IgD-negative memory B cell (primary cell): ENCODE measurements at regions not wholly inside any gene's neighbourhood (a gene's known extent, or its start where the extent isn't known, plus 50 kb on each side); places are given as distances from the start of the nearest gene placed in this dataset.
"Not testable (repeated sequence)": the region's sequence is repeated elsewhere in the genome, so short reads cannot be mapped to it uniquely, and the experiment has no call there.

Source experiments
- H3K27ac Mint-ChIP-seq, 3 donors: one replicate each; pipeline ENCODE4 v1.8.0; 2020 to 2022; ENCODE audit warnings: mild to moderate bottlenecking in 3 of 3, mixed read lengths in 3 of 3, moderate library complexity in 1 of 3
- H3K27me3 Mint-ChIP-seq: one replicate; pipeline ENCODE4 v1.8.0; 2021; ENCODE audit warnings: mixed read lengths
- H3K36me3 Mint-ChIP-seq: one replicate; pipeline ENCODE4 v1.8.0; 2020; ENCODE audit warnings: mild to moderate bottlenecking, mixed read lengths
- H3K4me1 Mint-ChIP-seq, 3 donors: one replicate each; pipeline ENCODE4 v1.8.0; 2020 to 2022; ENCODE audit warnings: mixed read lengths in 3 of 3, mild to moderate bottlenecking in 1 of 3
- H3K4me3 Mint-ChIP-seq, 4 donors: one replicate each; pipeline ENCODE4 v1.8.0; 2020 to 2022; ENCODE audit warnings: mild to moderate bottlenecking in 4 of 4, mixed read lengths in 4 of 4, moderate library complexity in 3 of 4
- H3K9me3 Mint-ChIP-seq, 3 donors: one replicate each; pipeline ENCODE4 v1.8.0; 2020 to 2021; ENCODE audit warnings: mixed read lengths in 3 of 3, mild to moderate bottlenecking in 1 of 3

DNA sequence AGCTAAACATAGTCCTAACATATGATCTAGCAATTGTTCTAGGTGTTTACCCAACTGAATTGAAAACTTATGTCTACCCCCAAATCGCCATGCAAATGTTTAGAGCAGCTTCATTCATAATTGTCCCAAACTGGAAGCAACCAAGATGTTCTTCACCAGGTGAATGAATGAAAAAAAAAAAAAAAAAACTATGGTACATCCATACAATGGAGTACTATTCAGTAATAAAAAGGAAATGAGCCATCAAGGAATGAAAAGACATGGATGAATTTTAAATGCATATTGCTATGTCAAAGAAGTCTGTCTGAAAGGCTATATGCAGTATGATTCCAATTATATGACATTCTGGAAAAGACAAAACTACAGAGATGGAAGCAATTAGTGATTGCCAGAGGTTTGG is 98.6 kb upstream of the ITPRID2 start:
- Mint-ChIP-seq H3K9me3 (peaks cover 5 to 8% (median 8%) of the 10 kb centered on the region in 3 donors), H3K4me1 (peaks cover 0 to 3% (median 0%) of the 10 kb centered on the region in 3 donors), H3K27ac (no peak overlapping the region), H3K4me3 (no peak overlapping the region), H3K27me3 (no peaks in the 10 kb centered on the region), H3K36me3 (no peaks in the 10 kb centered on the region)

DNA sequence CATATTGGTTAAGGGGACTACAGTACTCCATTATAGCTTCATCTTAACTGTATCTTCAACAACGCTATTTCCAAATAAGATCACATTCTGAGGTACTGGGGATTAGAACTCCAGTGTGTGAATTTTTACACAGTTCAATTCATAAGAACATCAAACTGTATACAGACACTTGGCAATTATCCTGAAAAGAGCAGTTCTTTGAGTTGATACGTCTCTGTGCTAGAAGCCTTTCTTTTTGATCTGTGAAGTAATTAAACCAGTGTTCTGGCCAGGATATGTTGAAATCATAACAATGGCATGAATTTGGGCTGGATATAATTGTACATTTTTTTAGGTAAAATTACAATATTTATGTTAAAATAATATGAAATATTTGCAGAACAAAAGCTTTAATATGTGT is 93.5 kb upstream of the ITPRID2 start:
- H3K4me1 Mint-ChIP-seq: no peaks in the 10 kb centered on the region
- no peak overlapping the region for H3K27ac Mint-ChIP-seq
- peaks cover 8% of the 10 kb centered on the region for H3K27me3 Mint-ChIP-seq
- H3K9me3 Mint-ChIP-seq: peaks cover 3 to 10% (median 4%) of the 10 kb centered on the region in 3 donors
- peaks cover 2% of the 10 kb centered on the region for H3K36me3 Mint-ChIP-seq
- H3K4me3 Mint-ChIP-seq: no peak overlapping the region

DNA sequence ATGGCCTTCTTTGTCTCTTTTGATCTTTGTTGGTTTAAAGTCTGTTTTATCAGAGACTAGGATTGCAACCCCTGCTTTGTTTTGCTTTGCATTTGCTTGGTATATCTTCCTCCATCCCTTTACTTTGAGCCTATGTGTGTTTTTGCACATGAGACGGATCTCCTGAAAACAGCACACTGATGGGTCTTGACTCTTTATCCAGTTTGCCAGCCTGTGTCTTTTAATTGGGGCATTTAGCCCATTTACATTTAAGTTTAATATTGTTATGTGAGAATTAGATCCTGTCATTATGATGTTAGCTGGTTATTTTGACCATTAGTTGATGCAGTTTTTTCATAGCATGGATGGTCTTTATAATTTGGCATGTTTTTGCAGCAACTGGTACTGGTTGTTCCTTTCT is 89.2 kb upstream of the ITPRID2 start:
- H3K36me3 Mint-ChIP-seq, H3K9me3 Mint-ChIP-seq, H3K4me1 Mint-ChIP-seq, H3K27ac Mint-ChIP-seq, H3K4me3 Mint-ChIP-seq: not testable (repeated sequence)
- peaks cover 15% of the 10 kb centered on the region for H3K27me3 Mint-ChIP-seq

DNA sequence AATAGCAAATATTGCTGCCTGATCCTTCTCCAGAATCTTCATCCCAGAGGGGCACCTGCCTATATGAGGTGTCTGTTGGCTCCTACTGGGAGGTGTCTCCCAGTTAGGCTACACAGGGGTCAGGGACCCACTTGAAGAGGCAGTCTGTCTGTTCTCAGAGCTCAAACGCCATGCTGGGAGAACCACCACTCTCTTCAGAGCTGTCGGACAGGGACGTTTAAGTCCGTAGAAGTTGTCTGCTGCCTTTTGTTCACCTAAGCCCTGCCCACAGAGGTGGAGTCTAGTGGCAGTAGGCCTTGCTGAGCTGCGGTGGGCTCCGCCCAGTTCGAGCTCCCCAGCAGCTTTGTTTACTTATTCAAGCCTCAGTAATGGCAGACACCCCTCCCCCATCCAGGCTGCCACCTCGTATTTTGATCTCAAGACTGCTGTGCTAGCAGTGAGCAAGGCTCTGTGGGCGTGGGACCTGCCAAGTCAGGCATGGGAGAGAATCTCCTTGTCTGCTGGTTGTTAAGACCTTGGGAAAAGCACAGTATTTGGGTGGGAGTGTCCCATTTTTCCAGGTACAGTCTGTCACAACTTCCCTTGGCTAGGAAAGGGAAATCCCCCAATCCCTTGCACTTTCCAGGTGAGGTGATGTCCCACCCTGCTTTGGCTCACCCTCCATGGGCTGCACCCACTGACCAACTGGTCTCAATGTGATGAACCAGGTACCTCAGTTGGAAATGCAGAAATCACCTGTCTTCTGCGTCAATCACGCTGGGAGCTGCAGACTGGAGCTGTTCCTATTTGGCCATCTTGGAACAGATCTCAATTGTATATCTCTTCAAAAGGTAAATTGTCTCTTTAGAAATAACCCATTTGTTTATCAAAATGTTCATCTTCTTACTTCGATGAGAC is 87.4 kb upstream of the ITPRID2 start:
- not testable (repeated sequence) for H3K4me1 Mint-ChIP-seq, H3K4me3 Mint-ChIP-seq, H3K27ac Mint-ChIP-seq, H3K9me3 Mint-ChIP-seq, H3K36me3 Mint-ChIP-seq
- H3K27me3 Mint-ChIP-seq: peaks cover 15% of the 10 kb centered on the region

DNA sequence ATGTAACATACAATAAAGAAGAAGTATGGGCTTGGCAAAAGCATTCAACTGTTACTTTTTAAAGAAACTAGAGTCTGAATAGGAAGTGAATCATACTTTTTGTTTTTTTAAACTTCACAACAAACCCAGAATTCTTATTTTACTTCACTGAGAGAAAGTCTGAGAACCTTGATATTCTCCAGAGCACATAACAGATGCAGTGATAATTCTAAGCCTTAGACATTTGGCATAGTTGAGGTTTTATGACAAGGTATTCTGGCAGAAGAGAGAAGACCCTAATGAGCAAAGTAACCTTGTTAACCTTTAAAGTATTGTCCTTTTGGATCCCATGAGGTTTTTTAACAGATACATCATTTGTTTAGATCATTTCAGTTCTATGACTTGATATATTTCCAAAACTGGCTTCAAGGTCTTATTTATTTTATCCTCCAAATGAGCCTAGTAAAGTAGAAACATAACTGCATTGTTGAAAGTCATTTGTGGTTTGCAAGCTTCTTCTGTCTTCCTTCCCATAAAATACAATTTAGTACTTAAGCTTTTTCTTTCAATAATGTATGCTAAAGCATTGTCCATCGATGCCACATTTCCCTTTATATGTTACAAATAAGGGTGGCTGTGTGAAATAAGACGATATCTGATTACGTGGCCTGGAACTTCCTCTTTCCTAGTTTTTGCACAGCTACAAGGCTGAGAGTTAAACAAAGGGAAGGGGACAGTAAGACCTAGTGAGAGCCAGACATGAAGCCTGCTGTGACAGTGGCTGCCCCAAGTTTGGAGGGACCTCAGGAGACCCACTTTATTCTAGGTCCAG is 86.1 kb upstream of the ITPRID2 start:
- peaks cover 0 to 8% (median 2%) of the 10 kb centered on the region in 3 donors for H3K9me3 Mint-ChIP-seq

DNA sequence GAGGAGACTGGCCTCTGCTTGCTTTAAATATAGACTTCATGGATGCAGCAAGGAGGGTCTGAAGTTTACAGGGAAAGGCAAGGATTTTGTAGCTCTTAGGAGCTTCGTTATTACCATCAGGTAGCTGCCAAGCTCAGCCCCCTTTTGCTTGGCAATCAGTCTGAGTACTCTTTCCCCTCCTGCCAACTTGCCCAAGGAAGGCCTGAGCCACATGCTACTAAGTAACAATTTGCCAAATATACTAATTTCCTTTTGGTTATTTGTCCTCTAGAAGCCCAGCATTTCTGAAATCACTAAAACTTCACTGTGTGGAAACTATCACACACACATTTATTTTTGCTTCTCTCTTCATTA is 85.5 kb upstream of the ITPRID2 start:
- H3K4me3 Mint-ChIP-seq: no peak overlapping the region
- H3K27me3 Mint-ChIP-seq: peaks cover 15% of the 10 kb centered on the region
- H3K27ac Mint-ChIP-seq: no peak overlapping the region
- H3K36me3 Mint-ChIP-seq: peaks cover 3% of the 10 kb centered on the region
- H3K4me1 Mint-ChIP-seq: peaks cover 0 to 1% (median 0%) of the 10 kb centered on the region in 3 donors
- peaks cover 0 to 8% (median 2%) of the 10 kb centered on the region in 3 donors for H3K9me3 Mint-ChIP-seq

More for the DNA sequence above, 86.1 kb upstream of the ITPRID2 start:
- Mint-ChIP-seq H3K27ac (no peak overlapping the region), H3K4me3 (no peak overlapping the region), H3K4me1 (peaks cover 0 to 1% (median 0%) of the 10 kb centered on the region in 3 donors), H3K27me3 (peaks cover 15% of the 10 kb centered on the region), H3K36me3 (no peaks in the 10 kb centered on the region)

DNA sequence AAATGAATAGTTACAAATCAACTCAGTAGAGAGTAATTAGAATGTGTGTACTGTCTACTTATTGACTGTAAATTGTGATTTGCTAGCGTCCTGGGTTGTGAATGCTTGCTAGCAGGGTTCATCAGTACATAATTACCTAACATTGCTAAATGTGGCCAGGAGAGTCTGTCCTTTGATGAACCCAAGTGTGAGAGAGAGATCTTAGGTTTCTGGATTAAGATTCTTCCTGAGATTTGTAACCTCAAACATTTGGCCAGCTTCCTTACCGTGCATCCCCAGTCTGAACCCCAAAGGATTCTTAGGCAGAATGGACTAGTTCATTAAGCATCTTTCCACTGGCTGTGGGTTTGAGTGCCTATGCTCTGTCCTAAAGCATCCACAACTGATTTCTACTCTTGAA is 84.0 kb upstream of the ITPRID2 start:
- Mint-ChIP-seq H3K9me3 (peaks cover 0 to 7% (median 0%) of the 10 kb centered on the region in 3 donors), H3K4me3 (no peak overlapping the region)

DNA sequence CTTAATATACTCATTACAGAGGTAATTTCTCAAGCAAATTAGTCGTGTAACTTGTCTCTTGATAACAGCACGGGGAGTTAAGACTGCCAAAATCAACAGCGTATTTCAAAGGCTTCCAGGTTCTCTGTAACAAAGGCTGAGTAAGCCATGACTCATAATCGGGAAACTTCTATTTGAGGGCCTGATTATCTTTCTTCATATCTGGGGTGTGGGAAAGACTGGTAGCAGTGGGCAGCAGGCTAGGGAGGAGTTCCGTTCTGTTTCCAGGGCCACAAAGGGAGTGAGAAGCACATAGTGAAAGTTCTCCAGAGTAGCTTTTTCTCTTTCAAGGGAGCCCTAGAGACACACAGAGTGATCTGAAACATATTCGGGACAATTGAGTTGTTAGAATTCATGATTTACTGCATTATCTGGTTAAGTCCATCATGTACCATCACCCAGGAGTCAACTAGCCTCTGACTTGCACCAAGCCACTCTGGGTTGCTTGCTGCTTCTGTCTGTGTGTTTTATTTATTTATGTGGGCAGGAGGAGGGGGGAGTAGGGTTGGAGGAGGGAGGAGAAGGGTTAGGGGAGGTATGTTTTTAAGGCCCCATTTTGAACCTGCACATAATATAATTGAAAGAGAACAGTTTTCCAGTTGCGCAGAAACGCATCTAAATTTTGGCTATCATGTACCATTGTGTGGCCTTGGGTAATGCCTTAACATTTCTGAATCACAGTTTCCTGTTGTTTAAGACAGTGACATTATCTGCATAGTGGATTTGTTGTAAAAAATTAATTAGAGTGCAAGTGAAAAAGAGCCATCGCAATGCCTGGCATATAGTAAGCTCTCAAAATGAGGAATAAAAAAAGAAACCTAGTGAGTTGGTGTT is 80.5 kb upstream of the ITPRID2 start:
- H3K27me3 Mint-ChIP-seq: peaks cover 10% of the 10 kb centered on the region
- H3K36me3 Mint-ChIP-seq: peaks cover 3% of the 10 kb centered on the region
- H3K4me1 Mint-ChIP-seq: no peaks in the 10 kb centered on the region
- H3K4me3 Mint-ChIP-seq: no peak overlapping the region
- no peak overlapping the region for H3K27ac Mint-ChIP-seq
- H3K9me3 Mint-ChIP-seq: no peaks in the 10 kb centered on the region

More for the DNA sequence above, 84.0 kb upstream of the ITPRID2 start:
- Mint-ChIP-seq H3K27me3 (peaks cover 10% of the 10 kb centered on the region), H3K4me1 (peaks cover 0 to 1% (median 0%) of the 10 kb centered on the region in 3 donors), H3K27ac (no peak overlapping the region), H3K36me3 (peaks cover 3% of the 10 kb centered on the region)

DNA sequence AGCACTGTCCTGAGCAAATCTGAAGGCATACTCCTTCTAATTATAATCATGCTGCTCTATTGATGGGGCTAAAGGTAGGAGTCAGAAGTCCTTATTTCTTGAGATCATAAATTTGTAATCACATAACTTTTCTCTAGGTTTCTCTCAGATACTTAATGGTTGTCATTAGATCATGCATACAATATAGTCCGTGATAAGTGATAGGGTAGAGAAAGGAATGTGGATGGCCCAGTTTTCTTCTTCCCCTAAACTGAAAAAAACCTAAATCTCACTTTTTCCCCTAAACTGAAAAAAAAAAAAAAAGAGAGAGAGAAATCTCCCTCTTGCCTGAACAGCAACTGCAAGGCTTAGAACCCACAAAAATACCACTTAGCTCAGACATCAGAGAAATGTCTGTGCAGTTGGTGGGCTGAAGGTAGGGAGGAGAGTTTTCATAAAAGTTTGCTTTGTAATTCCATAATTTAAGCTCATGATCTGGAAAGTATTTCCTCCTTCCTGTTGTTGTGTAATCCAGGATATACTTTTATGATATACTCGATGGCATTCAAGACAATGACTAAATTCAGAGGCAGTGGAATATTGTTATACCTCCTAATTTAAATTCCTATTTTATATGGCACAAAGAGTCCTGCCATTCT is 79.3 kb upstream of the ITPRID2 start:
- Mint-ChIP-seq H3K4me1 (no peaks in the 10 kb centered on the region), H3K9me3 (no peaks in the 10 kb centered on the region), H3K27me3 (peaks cover 6% of the 10 kb centered on the region), H3K27ac (no peak overlapping the region), H3K4me3 (no peak overlapping the region), H3K36me3 (peaks cover 3% of the 10 kb centered on the region)

DNA sequence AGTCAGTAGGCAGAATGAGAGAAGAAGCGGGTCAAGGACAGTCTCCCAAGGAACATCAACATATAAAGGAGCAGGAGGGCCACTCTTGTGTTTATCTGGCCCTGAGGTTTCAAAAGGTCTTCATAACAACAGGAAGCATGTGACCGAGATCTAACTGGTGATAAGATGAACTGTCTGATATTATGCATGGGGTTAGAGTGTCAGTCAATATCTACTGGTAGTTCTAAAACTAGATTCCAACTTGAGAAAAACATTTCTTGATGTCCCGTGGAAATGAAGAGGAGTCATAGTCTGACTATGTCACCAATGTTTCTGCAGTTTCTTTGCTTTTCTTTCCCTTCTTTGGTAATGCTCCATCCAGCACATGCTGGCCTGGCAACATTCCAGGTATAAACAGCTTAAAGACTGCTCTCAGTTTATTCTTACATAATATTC is 77.5 kb upstream of the ITPRID2 start:
- Mint-ChIP-seq H3K4me1 (no peaks in the 10 kb centered on the region), H3K27me3 (peaks cover 11% of the 10 kb centered on the region), H3K4me3 (no peak overlapping the region), H3K27ac (no peak overlapping the region), H3K36me3 (peaks cover 3% of the 10 kb centered on the region), H3K9me3 (no peaks in the 10 kb centered on the region)

DNA sequence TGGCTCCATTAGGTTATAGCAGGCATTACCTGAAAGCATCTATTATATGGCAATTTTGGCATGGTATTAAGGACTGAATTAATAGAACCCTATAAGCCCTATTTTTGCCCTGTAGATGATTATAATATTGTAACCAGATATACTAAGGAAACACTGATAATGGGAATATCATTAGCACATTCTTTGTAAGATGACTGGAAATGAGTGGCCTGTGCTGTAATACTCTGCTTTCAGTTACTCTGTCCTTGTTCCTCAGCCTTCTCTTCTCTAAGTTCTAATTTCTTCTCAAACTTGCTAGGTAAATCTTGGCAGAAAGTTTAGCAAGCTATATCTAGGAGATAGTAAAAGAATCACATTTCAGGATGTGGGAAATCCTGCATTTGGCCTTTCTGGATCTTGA is 74.0 kb upstream of the ITPRID2 start:
- Mint-ChIP-seq H3K27ac (no peak overlapping the region), H3K4me1 (no peaks in the 10 kb centered on the region), H3K9me3 (no peaks in the 10 kb centered on the region), H3K4me3 (no peak overlapping the region), H3K27me3 (peaks cover 11% of the 10 kb centered on the region), H3K36me3 (no peaks in the 10 kb centered on the region)

DNA sequence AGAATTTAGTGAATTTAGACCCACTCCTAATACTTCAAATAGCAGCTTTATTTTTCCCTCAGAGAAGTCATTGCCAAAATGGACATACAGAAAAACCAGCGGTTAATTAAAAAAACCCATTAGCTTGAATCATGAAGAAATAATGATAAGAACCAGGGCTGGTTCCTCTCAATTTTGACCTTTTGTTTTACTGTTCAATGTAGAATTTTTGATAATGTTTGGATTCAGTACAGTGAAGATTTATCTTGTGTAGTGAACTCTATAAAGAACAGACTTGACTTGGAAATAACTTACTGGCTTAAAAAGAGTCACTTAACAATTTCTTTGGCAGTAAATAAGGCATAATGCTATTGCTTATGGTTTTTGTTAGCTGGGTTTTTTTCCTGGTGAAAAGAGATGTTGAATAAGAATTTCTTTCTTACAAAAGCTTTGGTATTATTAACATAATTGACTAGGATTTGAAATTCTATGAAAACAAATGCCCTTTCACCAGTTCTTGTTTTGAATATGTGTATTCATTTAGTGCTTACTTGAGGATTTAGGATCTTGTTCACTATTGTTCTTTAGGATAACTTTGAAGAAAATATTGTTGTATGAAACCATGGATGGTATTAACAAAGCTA is 73.4 kb upstream of the ITPRID2 start:
- peaks cover 10% of the 10 kb centered on the region for H3K27me3 Mint-ChIP-seq
- H3K9me3 Mint-ChIP-seq: no peaks in the 10 kb centered on the region
- no peak overlapping the region for H3K27ac Mint-ChIP-seq
- H3K36me3 Mint-ChIP-seq: no peaks in the 10 kb centered on the region
- H3K4me3 Mint-ChIP-seq: no peak overlapping the region
- no peaks in the 10 kb centered on the region for H3K4me1 Mint-ChIP-seq

DNA sequence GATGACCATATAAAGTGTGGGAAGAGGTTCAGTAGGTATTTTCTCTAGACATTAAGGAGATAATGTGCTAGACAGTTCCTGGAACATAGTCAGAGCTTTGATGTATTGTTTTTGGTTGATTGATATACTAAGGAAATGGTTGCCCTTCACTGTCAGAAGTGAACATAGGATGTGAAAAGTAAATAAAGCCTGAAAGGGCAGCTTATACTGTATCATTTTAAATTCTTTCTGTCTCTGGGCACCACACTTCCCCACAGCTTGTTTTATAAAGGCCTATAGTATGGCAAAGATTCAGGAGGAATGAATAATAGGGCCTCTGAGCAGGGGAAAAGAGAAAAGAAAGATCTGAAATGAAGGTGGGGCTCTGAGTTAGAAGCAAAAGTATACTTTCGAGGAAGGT is 72.7 kb upstream of the ITPRID2 start:
- Mint-ChIP-seq H3K4me3 (no peak overlapping the region), H3K27ac (no peak overlapping the region), H3K36me3 (no peaks in the 10 kb centered on the region), H3K9me3 (no peaks in the 10 kb centered on the region), H3K4me1 (no peaks in the 10 kb centered on the region), H3K27me3 (peaks cover 8% of the 10 kb centered on the region)

DNA sequence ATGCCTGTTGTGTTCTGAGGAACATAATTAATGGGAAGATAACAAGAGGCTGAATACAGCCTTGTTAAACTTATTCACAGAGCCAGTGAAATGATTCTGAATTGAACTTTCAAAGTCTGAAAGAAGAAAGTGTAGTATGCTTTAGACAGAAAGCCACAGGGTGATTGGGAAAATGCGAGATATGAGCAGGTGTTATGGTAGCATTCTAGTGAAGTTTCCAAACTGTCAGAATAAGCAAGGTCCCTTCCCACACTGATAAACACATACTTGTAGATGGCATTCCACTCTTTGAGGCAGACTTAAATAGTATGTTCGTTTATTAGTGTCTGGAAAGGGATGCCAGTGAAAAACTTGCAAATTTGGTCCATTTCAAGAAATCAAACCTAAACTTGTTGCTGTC is 70.5 kb upstream of the ITPRID2 start:
- peaks cover 4% of the 10 kb centered on the region for H3K27me3 Mint-ChIP-seq
- H3K36me3 Mint-ChIP-seq: no peaks in the 10 kb centered on the region
- H3K4me1 Mint-ChIP-seq: no peaks in the 10 kb centered on the region
- no peak overlapping the region for H3K4me3 Mint-ChIP-seq
- H3K27ac Mint-ChIP-seq: no peak overlapping the region
- H3K9me3 Mint-ChIP-seq: no peaks in the 10 kb centered on the region
